Thyroid gland (tissue), 4 donors: ENCODE measurements at regions not wholly inside any gene's neighbourhood (a gene's known extent, or its start where the extent isn't known, plus 50 kb on each side); places are given as distances from the start of the nearest gene placed in this dataset.

Source experiments
- POLR2A ChIP-seq, 2 donors: fragments of 450-650 bp; IDR thresholded peaks; one replicate each; pipeline ENCODE4 v1.6.1; 2017; ENCODE audit warnings: antibody characterized with exemption in 2 of 2, mild to moderate bottlenecking in 2 of 2, moderate library complexity in 1 of 2
- TF ChIP-seq, protein P1 (sequence below), 6 experiments: fragments of 200-600 bp in 3 of 6; fragments of 450-650 bp in 3 of 6; sonication (generic) in 3 of 6; IDR thresholded peaks; one replicate each; pipeline ENCODE4 v1.5.1; 2016 to 2019; ENCODE audit warnings: antibody characterized with exemption in 6 of 6, mild to moderate bottlenecking in 2 of 6, inconsistent platforms in 1 of 6, moderate library complexity in 1 of 6

DNA sequence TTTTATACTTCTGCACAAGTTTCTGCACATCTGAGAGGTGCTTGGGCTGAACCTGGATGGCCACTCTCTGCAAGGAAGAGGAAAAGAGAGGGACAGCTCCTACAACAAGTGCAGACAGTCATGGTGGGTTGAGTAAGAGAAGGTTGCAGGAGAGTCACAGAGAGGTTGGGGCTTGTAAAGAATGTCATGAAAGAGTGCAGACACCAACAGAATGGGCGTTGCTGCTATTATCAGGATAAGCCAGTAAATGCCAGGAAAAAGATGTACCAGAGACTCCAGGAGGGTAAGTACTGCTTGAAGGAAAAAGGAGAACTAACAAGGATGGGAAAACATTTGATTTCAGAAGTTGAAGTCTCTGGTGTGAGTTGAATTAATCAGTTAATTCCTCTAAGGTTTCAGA, 77.8 kb upstream of the NRP1 start:
- TF ChIP-seq, protein P1, sequence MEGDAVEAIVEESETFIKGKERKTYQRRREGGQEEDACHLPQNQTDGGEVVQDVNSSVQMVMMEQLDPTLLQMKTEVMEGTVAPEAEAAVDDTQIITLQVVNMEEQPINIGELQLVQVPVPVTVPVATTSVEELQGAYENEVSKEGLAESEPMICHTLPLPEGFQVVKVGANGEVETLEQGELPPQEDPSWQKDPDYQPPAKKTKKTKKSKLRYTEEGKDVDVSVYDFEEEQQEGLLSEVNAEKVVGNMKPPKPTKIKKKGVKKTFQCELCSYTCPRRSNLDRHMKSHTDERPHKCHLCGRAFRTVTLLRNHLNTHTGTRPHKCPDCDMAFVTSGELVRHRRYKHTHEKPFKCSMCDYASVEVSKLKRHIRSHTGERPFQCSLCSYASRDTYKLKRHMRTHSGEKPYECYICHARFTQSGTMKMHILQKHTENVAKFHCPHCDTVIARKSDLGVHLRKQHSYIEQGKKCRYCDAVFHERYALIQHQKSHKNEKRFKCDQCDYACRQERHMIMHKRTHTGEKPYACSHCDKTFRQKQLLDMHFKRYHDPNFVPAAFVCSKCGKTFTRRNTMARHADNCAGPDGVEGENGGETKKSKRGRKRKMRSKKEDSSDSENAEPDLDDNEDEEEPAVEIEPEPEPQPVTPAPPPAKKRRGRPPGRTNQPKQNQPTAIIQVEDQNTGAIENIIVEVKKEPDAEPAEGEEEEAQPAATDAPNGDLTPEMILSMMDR (IDR thresholded peaks at IDR 0.05): no peak
- no peak for TF ChIP-seq POLR2A (IDR thresholded peaks at IDR 0.05)
